ENCODE measurements at regions not wholly inside any gene's neighbourhood (a gene's known extent, or its start where the extent isn't known, plus 50 kb on each side); places are given as distances from the start of the nearest gene placed in this dataset.

DNA sequence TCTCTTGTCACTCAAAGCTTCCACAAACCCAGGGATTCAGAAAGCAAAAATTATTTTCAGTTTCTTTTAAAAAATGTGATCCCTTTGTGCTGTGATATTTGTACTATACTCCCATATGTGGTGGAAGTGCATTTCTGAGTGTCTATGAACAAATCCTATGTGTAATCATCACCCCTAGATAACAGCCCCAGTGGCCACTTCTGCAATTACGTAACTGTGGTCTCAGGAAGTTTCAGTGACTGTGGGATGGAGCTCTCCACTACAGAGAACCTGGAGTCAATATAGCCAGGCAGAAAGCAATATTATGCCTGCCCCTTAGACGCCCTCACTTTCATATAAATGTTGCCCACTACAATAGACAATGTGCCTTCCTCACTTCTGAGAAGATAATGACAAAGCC lies 1101.7 kb upstream of the GHITM start:
- H3K79me1 ChIP-seq (ENCODE audit: low read length), result no peaks in the 10 kb centered on the region
- no peak overlapping the region for H2BK15ac ChIP-seq (replicated peaks; ENCODE audit: low read depth)
- no peak overlapping the region for H4K5ac ChIP-seq (ENCODE audit: low read length)
- no peak overlapping the region for H3K27ac ChIP-seq (ENCODE audit: low read depth, low read length)
- no peak overlapping the region for H3K23ac ChIP-seq (ENCODE audit: low read length)
- H3K56ac ChIP-seq (ENCODE audit: low read length), result no peak overlapping the region
- no peak overlapping the region for H3K4me3 ChIP-seq (ENCODE audit: low read length)
- peak; percentile 6 for DNase-seq
- no peaks in the 10 kb centered on the region for H3K27me3 ChIP-seq (ENCODE audit: insufficient read depth, low read length, poor library complexity)
- H2AK5ac ChIP-seq (ENCODE audit: low read length), result no peak overlapping the region
- H4K8ac ChIP-seq (ENCODE audit: low read depth, low read length), result no peak overlapping the region
- H3K9ac ChIP-seq (ENCODE audit: low read length), result no peak overlapping the region
- no peaks in the 10 kb centered on the region for H3K36me3 ChIP-seq (ENCODE audit: control insufficient read depth, insufficient read depth, low read length)
- H3K79me2 ChIP-seq (ENCODE audit: control insufficient read depth, insufficient read depth, low read length), result no peaks in the 10 kb centered on the region
- no peak overlapping the region for H3K18ac ChIP-seq (ENCODE audit: low read length)
- no peak overlapping the region for H2BK5ac ChIP-seq (ENCODE audit: low read length)
- H2BK120ac ChIP-seq (ENCODE audit: low read depth, low read length), result no peak overlapping the region
- WGBS (ENCODE audit: extremely low coverage, insufficient coverage, low lambda C conversion rate), result no CpG with 5 or more reads among the region's 2 CpGs
- no peak overlapping the region for H3K4me2 ChIP-seq (ENCODE audit: low read length)
- H3K4ac ChIP-seq (ENCODE audit: low read depth, low read length), result no peak overlapping the region
- no peaks in the 10 kb centered on the region for H3K4me1 ChIP-seq (ENCODE audit: control insufficient read depth, low read depth, low read length)

GRCh38 chr10:83038631-83039030 lies 1100.7 kb upstream of the GHITM start:
- no peak for DNase-seq
- Histone ChIP-seq H3K56ac (ENCODE audit: low read length) (no peak overlapping the region), H3K36me3 (ENCODE audit: control insufficient read depth, insufficient read depth, low read length) (no peaks in the 10 kb centered on the region), H3K4me1 (ENCODE audit: control insufficient read depth, low read depth, low read length) (no peaks in the 10 kb centered on the region), H3K4me2 (ENCODE audit: low read length) (no peak overlapping the region), H2BK5ac (ENCODE audit: low read length) (no peak overlapping the region), H3K18ac (ENCODE audit: low read length) (no peak overlapping the region), H4K8ac (ENCODE audit: low read depth, low read length) (no peak overlapping the region), H2BK15ac (replicated peaks; ENCODE audit: low read depth) (no peak overlapping the region), H3K4me3 (ENCODE audit: low read length) (no peak overlapping the region), H3K9ac (ENCODE audit: low read length) (no peak overlapping the region), H3K79me1 (ENCODE audit: low read length) (no peaks in the 10 kb centered on the region), H2BK120ac (ENCODE audit: low read depth, low read length) (no peak overlapping the region), H4K5ac (ENCODE audit: low read length) (no peak overlapping the region), H3K79me2 (ENCODE audit: control insufficient read depth, insufficient read depth, low read length) (no peaks in the 10 kb centered on the region), H3K23ac (ENCODE audit: low read length) (no peak overlapping the region), H2AK5ac (ENCODE audit: low read length) (no peak overlapping the region), H3K4ac (ENCODE audit: low read depth, low read length) (no peak overlapping the region), H3K27me3 (ENCODE audit: insufficient read depth, low read length, poor library complexity) (no peaks in the 10 kb centered on the region), H3K27ac (ENCODE audit: low read depth, low read length) (no peak overlapping the region)
- no CpG with 5 or more reads among the region's 2 CpGs for WGBS (ENCODE audit: extremely low coverage, insufficient coverage, low lambda C conversion rate)

- no peak overlapping the region for H2BK15ac ChIP-seq (replicated peaks; ENCODE audit: low read depth)
- H4K5ac ChIP-seq (ENCODE audit: low read length), result no peak overlapping the region
- H4K8ac ChIP-seq (ENCODE audit: low read depth, low read length), result no peak overlapping the region
- H3K79me2 ChIP-seq (ENCODE audit: control insufficient read depth, insufficient read depth, low read length), result no peaks in the 10 kb centered on the region
- H2BK120ac ChIP-seq (ENCODE audit: low read depth, low read length), result no peak overlapping the region
- no peak overlapping the region for H3K4ac ChIP-seq (ENCODE audit: low read depth, low read length)
- H3K4me2 ChIP-seq (ENCODE audit: low read length), result no peak overlapping the region
- no peak overlapping the region for H3K27ac ChIP-seq (ENCODE audit: low read depth, low read length)
- no peaks in the 10 kb centered on the region for H3K36me3 ChIP-seq (ENCODE audit: control insufficient read depth, insufficient read depth, low read length)
- no peak overlapping the region for H3K4me3 ChIP-seq (ENCODE audit: low read length)
- H3K9ac ChIP-seq (ENCODE audit: low read length), result no peak overlapping the region
- no peak overlapping the region for H3K23ac ChIP-seq (ENCODE audit: low read length)
- no peaks in the 10 kb centered on the region for H3K4me1 ChIP-seq (ENCODE audit: control insufficient read depth, low read depth, low read length)
- H2BK5ac ChIP-seq (ENCODE audit: low read length), result no peak overlapping the region
- H2AK5ac ChIP-seq (ENCODE audit: low read length), result no peak overlapping the region
- H3K79me1 ChIP-seq (ENCODE audit: low read length), result no peaks in the 10 kb centered on the region
- H3K27me3 ChIP-seq (ENCODE audit: insufficient read depth, low read length, poor library complexity), result no peaks in the 10 kb centered on the region
- H3K18ac ChIP-seq (ENCODE audit: low read length), result no peak overlapping the region
- H3K56ac ChIP-seq (ENCODE audit: low read length), result no peak overlapping the region
- no CpG with 5 or more reads among the region's 4 CpGs for WGBS (ENCODE audit: extremely low coverage, insufficient coverage, low lambda C conversion rate)
- no peak for DNase-seq
Measured at GRCh38 chr10:83045731-83046130, 1093.6 kb upstream of the GHITM start.

- H2AK5ac ChIP-seq (ENCODE audit: low read length), result no peak overlapping the region
Measured at GRCh38 chr10:83050815-83051214, 1088.5 kb upstream of the GHITM start.

DNA sequence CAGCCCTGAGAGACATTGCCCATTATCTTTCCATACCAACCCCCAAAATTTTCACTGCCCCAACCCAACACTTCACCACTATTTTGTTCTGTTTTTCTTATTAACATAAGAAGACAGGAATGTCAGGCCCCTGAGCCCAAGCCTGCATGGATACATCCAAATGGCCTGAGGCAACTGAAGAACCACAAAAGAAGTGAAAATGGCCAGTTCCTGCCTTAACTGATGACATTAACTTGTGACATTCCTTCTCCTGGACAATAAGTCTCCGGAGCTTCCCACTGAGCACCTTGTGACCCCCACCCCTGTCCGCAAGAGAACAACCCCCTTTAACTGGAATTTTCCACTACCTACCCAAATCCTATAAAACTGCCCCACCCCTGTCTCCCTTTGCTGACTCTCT lies 1076.4 kb upstream of the GHITM start:
- whole genome bisulfite sequencing (ENCODE audit: extremely low coverage, insufficient coverage, low lambda C conversion rate), result no CpG with 5 or more reads among the region's 2 CpGs

More at GRCh38 chr10:83050815-83051214, 1088.5 kb upstream of the GHITM start:
- no peak overlapping the region for H2BK5ac ChIP-seq (ENCODE audit: low read length)
- H4K5ac ChIP-seq (ENCODE audit: low read length), result no peak overlapping the region
- H3K27ac ChIP-seq (ENCODE audit: low read depth, low read length), result no peak overlapping the region
- no peak overlapping the region for H3K23ac ChIP-seq (ENCODE audit: low read length)
- no peak overlapping the region for H4K8ac ChIP-seq (ENCODE audit: low read depth, low read length)
- no peaks in the 10 kb centered on the region for H3K36me3 ChIP-seq (ENCODE audit: control insufficient read depth, insufficient read depth, low read length)
- H3K27me3 ChIP-seq (ENCODE audit: insufficient read depth, low read length, poor library complexity), result no peaks in the 10 kb centered on the region
- no peak overlapping the region for H3K4me2 ChIP-seq (ENCODE audit: low read length)
- no peak overlapping the region for H3K4me3 ChIP-seq (ENCODE audit: low read length)
- WGBS (ENCODE audit: extremely low coverage, insufficient coverage, low lambda C conversion rate), result no CpG with 5 or more reads among the region's 3 CpGs
- no peak overlapping the region for H2BK15ac ChIP-seq (replicated peaks; ENCODE audit: low read depth)
- no peak overlapping the region for H3K18ac ChIP-seq (ENCODE audit: low read length)
- no peak overlapping the region for H3K4ac ChIP-seq (ENCODE audit: low read depth, low read length)
- H3K56ac ChIP-seq (ENCODE audit: low read length), result no peak overlapping the region
- no peaks in the 10 kb centered on the region for H3K4me1 ChIP-seq (ENCODE audit: control insufficient read depth, low read depth, low read length)
- no peaks in the 10 kb centered on the region for H3K79me1 ChIP-seq (ENCODE audit: low read length)
- no peak overlapping the region for H2BK120ac ChIP-seq (ENCODE audit: low read depth, low read length)
- DNase-seq, result no peak
- no peaks in the 10 kb centered on the region for H3K79me2 ChIP-seq (ENCODE audit: control insufficient read depth, insufficient read depth, low read length)
- no peak overlapping the region for H3K9ac ChIP-seq (ENCODE audit: low read length)

DNA sequence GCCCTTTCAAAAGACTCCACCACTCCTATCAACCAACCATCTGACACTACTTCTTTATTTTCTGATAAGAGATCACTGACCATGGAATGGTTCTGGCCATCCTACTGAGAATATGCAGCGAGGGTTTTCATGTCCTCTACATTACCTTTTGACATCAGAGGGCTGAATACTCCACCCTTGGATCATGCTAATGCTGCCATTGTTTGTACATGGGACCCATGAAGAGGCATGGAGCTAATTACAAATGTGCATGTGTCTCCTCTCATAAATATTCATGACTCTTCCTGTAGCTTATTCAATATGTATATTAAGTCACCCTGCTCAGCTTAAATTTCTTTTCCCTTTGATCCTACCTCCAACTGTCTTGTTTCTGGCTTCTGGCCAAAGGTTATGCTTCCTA lies 1065.8 kb upstream of the GHITM start:
- H2BK5ac ChIP-seq (ENCODE audit: low read length), result no peak overlapping the region
- H2BK15ac ChIP-seq (replicated peaks; ENCODE audit: low read depth), result no peak overlapping the region
- no peaks in the 10 kb centered on the region for H3K4me1 ChIP-seq (ENCODE audit: control insufficient read depth, low read depth, low read length)
- H3K4ac ChIP-seq (ENCODE audit: low read depth, low read length), result no peak overlapping the region
- no peak for DNase-seq
- no peak overlapping the region for H2BK120ac ChIP-seq (ENCODE audit: low read depth, low read length)
- no peaks in the 10 kb centered on the region for H3K79me1 ChIP-seq (ENCODE audit: low read length)
- H3K23ac ChIP-seq (ENCODE audit: low read length), result no peak overlapping the region
- no peak overlapping the region for H3K4me2 ChIP-seq (ENCODE audit: low read length)
- no peak overlapping the region for H3K18ac ChIP-seq (ENCODE audit: low read length)
- H4K5ac ChIP-seq (ENCODE audit: low read length), result no peak overlapping the region
- H3K56ac ChIP-seq (ENCODE audit: low read length), result no peak overlapping the region
- H3K27me3 ChIP-seq (ENCODE audit: insufficient read depth, low read length, poor library complexity), result no peaks in the 10 kb centered on the region
- H3K27ac ChIP-seq (ENCODE audit: low read depth, low read length), result no peak overlapping the region
- no peak overlapping the region for H3K4me3 ChIP-seq (ENCODE audit: low read length)
- H3K9ac ChIP-seq (ENCODE audit: low read length), result no peak overlapping the region
- no peaks in the 10 kb centered on the region for H3K36me3 ChIP-seq (ENCODE audit: control insufficient read depth, insufficient read depth, low read length)
- no CpG with 5 or more reads among the region's 1 CpG for WGBS (ENCODE audit: extremely low coverage, insufficient coverage, low lambda C conversion rate)
- H2AK5ac ChIP-seq (ENCODE audit: low read length), result no peak overlapping the region
- H4K8ac ChIP-seq (ENCODE audit: low read depth, low read length), result no peak overlapping the region
- no peaks in the 10 kb centered on the region for H3K79me2 ChIP-seq (ENCODE audit: control insufficient read depth, insufficient read depth, low read length)

More for the DNA sequence above, 1076.4 kb upstream of the GHITM start:
- Histone ChIP-seq H3K79me2 (ENCODE audit: control insufficient read depth, insufficient read depth, low read length) (no peaks in the 10 kb centered on the region), H3K4me1 (ENCODE audit: control insufficient read depth, low read depth, low read length) (no peaks in the 10 kb centered on the region), H3K27ac (ENCODE audit: low read depth, low read length) (no peak overlapping the region), H2AK5ac (ENCODE audit: low read length) (no peak overlapping the region), H3K79me1 (ENCODE audit: low read length) (no peaks in the 10 kb centered on the region), H3K56ac (ENCODE audit: low read length) (no peak overlapping the region), H2BK5ac (ENCODE audit: low read length) (no peak overlapping the region), H3K4ac (ENCODE audit: low read depth, low read length) (no peak overlapping the region), H3K18ac (ENCODE audit: low read length) (no peak overlapping the region), H2BK120ac (ENCODE audit: low read depth, low read length) (no peak overlapping the region), H3K4me3 (ENCODE audit: low read length) (no peak overlapping the region), H3K27me3 (ENCODE audit: insufficient read depth, low read length, poor library complexity) (no peaks in the 10 kb centered on the region), H3K36me3 (ENCODE audit: control insufficient read depth, insufficient read depth, low read length) (no peaks in the 10 kb centered on the region), H4K5ac (ENCODE audit: low read length) (no peak overlapping the region), H3K4me2 (ENCODE audit: low read length) (no peak overlapping the region), H3K9ac (ENCODE audit: low read length) (no peak overlapping the region), H2BK15ac (replicated peaks; ENCODE audit: low read depth) (no peak overlapping the region), H4K8ac (ENCODE audit: low read depth, low read length) (no peak overlapping the region), H3K23ac (ENCODE audit: low read length) (no peak overlapping the region)
- DNase-seq, result peak; percentile 68

Data from mesendoderm (in vitro differentiated cells).